CD8-positive, alpha-beta memory T cell (primary cell): ENCODE measurements at regions not wholly inside any gene's neighbourhood (a gene's known extent, or its start where the extent isn't known, plus 50 kb on each side); places are given as distances from the start of the nearest gene placed in this dataset.

Experiments
- CTCF ChIA-PET: fragments of 350-600 bp; sonication (Branson Sonifier 250); formaldehyde crosslinking; loops from one replicate; lab custom pipeline; 2021; ENCODE audit warnings: antibody characterized with exemption; lab: Charles Lee
- POLR2A ChIA-PET: fragments of 350-600 bp; sonication (Branson Sonifier 250); formaldehyde crosslinking; loops from one replicate; lab custom pipeline; 2021; ENCODE audit warnings: antibody characterized with exemption; lab: Charles Lee
- DNase-seq, 5 donors: peaks; one replicate each; pipeline versions ENCODE4 v3.0.0 to v3.0.0-alpha.2; 2020 to 2022; ENCODE audit warnings: mixed read lengths in 1 of 5
- H3K27ac ChIP-seq: one replicate; pipeline ENCODE4 v1.7.0; 2013; ENCODE audit warnings: low read depth, mild to moderate bottlenecking, low read length, moderate library complexity
- H3K27me3 ChIP-seq: 2 replicates; pipeline ENCODE4 v1.7.0; 2013; ENCODE audit warnings: low read length, mild to moderate bottlenecking; ENCODE audit not compliant: insufficient read depth, poor library complexity, severe bottlenecking
- H3K36me3 ChIP-seq: 2 replicates; pipeline ENCODE4 v1.7.0; 2013; ENCODE audit warnings: mild to moderate bottlenecking, low read length, moderate library complexity; ENCODE audit not compliant: insufficient read depth
- H3K4me1 ChIP-seq: 2 replicates; pipeline ENCODE4 v1.7.0; 2013; ENCODE audit warnings: mild to moderate bottlenecking, low read length, moderate library complexity; ENCODE audit not compliant: insufficient read depth
- H3K4me3 ChIP-seq: 2 replicates; pipeline ENCODE4 v1.7.0; 2013; ENCODE audit warnings: mild to moderate bottlenecking, low read length
- H3K9me3 ChIP-seq: 2 replicates; pipeline ENCODE4 v1.7.0; 2013; ENCODE audit warnings: mild to moderate bottlenecking, low read length
- H3K27ac Mint-ChIP-seq, 8 donors: one replicate each; pipeline ENCODE4 v1.8.0; 2020 to 2021; ENCODE audit warnings: mixed read lengths in 8 of 8, mild to moderate bottlenecking in 6 of 8, inconsistent platforms in 3 of 8, moderate library complexity in 3 of 8
- H3K27me3 Mint-ChIP-seq, 2 donors: one replicate each; pipeline ENCODE4 v1.8.0; 2020 to 2021; ENCODE audit warnings: mixed read lengths in 2 of 2, mild to moderate bottlenecking in 1 of 2, moderate library complexity in 1 of 2
- H3K36me3 Mint-ChIP-seq, 3 donors: one replicate each; pipeline ENCODE4 v1.8.0; 2020 to 2021; ENCODE audit warnings: mixed read lengths in 3 of 3, inconsistent platforms in 1 of 3, mild to moderate bottlenecking in 1 of 3
- H3K4me1 Mint-ChIP-seq, 3 donors: one replicate each; pipeline ENCODE4 v1.8.0; 2020 to 2021; ENCODE audit warnings: mixed read lengths in 3 of 3, inconsistent platforms in 1 of 3, mild to moderate bottlenecking in 1 of 3
- H3K4me3 Mint-ChIP-seq, 7 donors: one replicate each; pipeline ENCODE4 v1.8.0; 2020 to 2021; ENCODE audit warnings: mixed read lengths in 7 of 7, mild to moderate bottlenecking in 6 of 7, moderate library complexity in 4 of 7, inconsistent platforms in 2 of 7
- H3K9me3 Mint-ChIP-seq, 5 donors: one replicate each; pipeline ENCODE4 v1.8.0; 2020 to 2022; ENCODE audit warnings: mixed read lengths in 5 of 5, mild to moderate bottlenecking in 3 of 5, moderate library complexity in 2 of 5, inconsistent platforms in 1 of 5

DNA sequence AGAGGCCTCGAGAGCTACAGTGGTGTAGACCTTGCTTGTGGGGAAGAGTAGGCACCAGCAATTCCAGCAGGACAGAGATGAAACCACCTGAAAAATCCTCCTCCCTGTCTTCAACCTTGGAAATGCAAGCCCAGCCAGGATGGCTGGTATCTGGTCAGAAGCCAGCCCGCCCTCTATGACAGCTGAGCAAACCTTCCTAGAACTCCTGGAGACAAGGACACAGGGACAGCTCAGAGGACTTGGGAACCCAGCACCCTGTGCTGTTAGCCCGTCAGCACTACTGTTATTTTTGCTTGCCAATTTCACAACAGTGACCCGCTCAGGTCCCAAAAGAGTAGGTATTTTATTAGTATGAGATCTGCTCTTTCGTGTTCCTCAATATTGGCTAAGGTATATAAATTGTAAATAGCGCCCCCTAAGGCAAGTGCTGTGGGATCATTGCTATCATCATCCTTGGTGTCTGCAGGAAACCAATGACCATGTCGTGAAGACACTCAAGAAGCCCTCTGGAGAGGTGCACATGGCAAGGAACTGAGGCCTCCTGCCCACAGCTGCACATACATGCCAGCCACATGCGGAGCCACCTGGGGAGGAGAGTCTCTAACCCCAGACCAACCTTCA is 156.5 kb upstream of the CHST15 start:
- H3K4me1 Mint-ChIP-seq = no peaks in the 10 kb centered on the region
- H3K27me3 ChIP-seq = no peaks in the 10 kb centered on the region
- ChIA-PET CTCF (no interaction called here), POLR2A (no interaction called here)
- H3K27ac ChIP-seq = no peak overlapping the region
- no peaks in the 10 kb centered on the region for H3K4me1 ChIP-seq
- no peak overlapping the region for H3K4me3 Mint-ChIP-seq
- H3K9me3 Mint-ChIP-seq = no peaks in the 10 kb centered on the region
- H3K27me3 Mint-ChIP-seq = peaks cover 0 to 11% of the 10 kb centered on the region in 2 donors
- no peaks in the 10 kb centered on the region for H3K36me3 ChIP-seq
- peak in 1 of 5 donors; percentile 29 for DNase-seq
- no peaks in the 10 kb centered on the region for H3K36me3 Mint-ChIP-seq
- no peak overlapping the region for H3K4me3 ChIP-seq
- H3K27ac Mint-ChIP-seq = no peak overlapping the region
- H3K9me3 ChIP-seq = no peaks in the 10 kb centered on the region

DNA sequence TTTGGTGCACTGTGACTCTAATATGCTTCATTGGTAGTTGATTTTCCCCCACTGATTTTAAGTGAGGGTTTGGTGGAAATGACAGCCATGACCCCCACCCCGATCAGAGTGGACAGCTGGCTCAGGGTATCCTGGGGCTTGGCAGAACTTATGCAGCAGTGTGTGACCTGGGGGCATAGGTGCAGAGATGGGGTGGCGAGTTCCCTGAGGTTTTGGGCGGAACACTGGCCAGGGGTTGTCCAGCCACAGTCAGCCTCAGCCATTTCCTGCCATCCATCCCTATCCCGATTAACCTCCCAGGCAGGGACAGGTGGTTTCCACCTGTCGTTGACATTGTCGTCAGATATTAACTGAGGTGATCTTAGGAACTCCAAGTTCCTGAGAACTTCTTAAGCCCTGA is 155.8 kb upstream of the CHST15 start:
- no peak for DNase-seq
- Histone ChIP-seq H3K4me1 (no peaks in the 10 kb centered on the region), H3K27me3 (no peaks in the 10 kb centered on the region), H3K4me3 (no peak overlapping the region), H3K27ac (no peak overlapping the region), H3K9me3 (no peaks in the 10 kb centered on the region), H3K36me3 (no peaks in the 10 kb centered on the region)
- Mint-ChIP-seq H3K27ac (no peak overlapping the region), H3K4me3 (no peak overlapping the region), H3K9me3 (no peaks in the 10 kb centered on the region), H3K4me1 (no peaks in the 10 kb centered on the region), H3K27me3 (peaks cover under 1 to 11% of the 10 kb centered on the region in 2 donors), H3K36me3 (no peaks in the 10 kb centered on the region)
- ChIA-PET POLR2A (no interaction called here), CTCF (no interaction called here)

- Histone ChIP-seq H3K4me3 (no peak overlapping the region), H3K27me3 (no peaks in the 10 kb centered on the region), H3K4me1 (no peaks in the 10 kb centered on the region), H3K36me3 (no peaks in the 10 kb centered on the region), H3K9me3 (no peaks in the 10 kb centered on the region), H3K27ac (no peak overlapping the region)
- peak in 1 of 5 donors; percentile 45 for DNase-seq
- Mint-ChIP-seq H3K9me3 (no peaks in the 10 kb centered on the region), H3K4me3 (no peak overlapping the region), H3K27me3 (peaks cover 3 to 14% of the 10 kb centered on the region in 2 donors), H3K36me3 (no peaks in the 10 kb centered on the region), H3K4me1 (no peaks in the 10 kb centered on the region), H3K27ac (no peak overlapping the region)
- ChIA-PET POLR2A (no interaction called here), CTCF (no interaction called here)
Observed at GRCh38 chr10:124248056-124249045, 155.0 kb upstream of the CHST15 start.

DNA sequence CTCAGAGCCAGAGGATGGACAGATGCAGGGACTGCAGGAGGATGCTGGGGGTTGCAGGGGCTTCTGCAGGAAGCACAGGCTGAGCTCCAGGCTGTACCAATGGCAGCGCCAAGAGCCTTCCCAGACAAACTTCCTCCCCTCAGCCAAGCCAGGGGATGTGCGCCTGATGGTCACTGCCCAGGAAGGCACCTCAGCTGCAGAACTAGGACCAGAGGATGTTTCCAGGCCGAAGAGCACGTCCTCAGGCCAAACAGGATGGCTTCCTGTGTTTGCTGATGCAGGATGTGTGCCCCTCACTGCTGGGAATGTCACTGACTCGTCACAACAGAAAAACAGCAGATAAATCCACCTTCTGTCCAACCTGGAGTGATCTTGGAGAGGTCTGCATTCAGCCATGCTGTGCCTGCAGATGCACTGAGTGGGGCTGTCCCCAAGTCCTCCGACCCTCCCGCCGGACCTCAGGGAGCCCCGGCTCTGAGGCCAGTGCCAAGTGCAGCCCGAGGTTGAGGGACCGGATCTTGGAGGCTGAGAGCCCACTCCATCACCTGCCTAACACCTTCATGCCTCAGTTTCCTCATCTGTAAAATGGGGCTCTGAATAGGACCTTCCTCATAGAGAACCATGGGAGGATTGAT is 152.5 kb upstream of the CHST15 start:
- no peaks in the 10 kb centered on the region for H3K4me1 Mint-ChIP-seq
- Histone ChIP-seq H3K27ac (no peak overlapping the region), H3K4me3 (no peak overlapping the region), H3K27me3 (no peaks in the 10 kb centered on the region), H3K9me3 (no peaks in the 10 kb centered on the region), H3K36me3 (no peaks in the 10 kb centered on the region), H3K4me1 (no peaks in the 10 kb centered on the region)
- POLR2A ChIA-PET = no interaction called here
- no peaks in the 10 kb centered on the region for H3K36me3 Mint-ChIP-seq
- H3K4me3 Mint-ChIP-seq = no peak overlapping the region
- CTCF ChIA-PET = no interaction called here
- no peak for DNase-seq
- H3K27me3 Mint-ChIP-seq = peaks cover 3 to 10% of the 10 kb centered on the region in 2 donors
- H3K9me3 Mint-ChIP-seq = no peaks in the 10 kb centered on the region
- no peak overlapping the region for H3K27ac Mint-ChIP-seq

- H3K4me1 ChIP-seq = no peaks in the 10 kb centered on the region
- H3K36me3 ChIP-seq = no peaks in the 10 kb centered on the region
- H3K27ac ChIP-seq = no peak overlapping the region
- DNase-seq = no peak
- no peaks in the 10 kb centered on the region for H3K27me3 ChIP-seq
- H3K9me3 Mint-ChIP-seq = no peaks in the 10 kb centered on the region
- peaks cover 0 to 5% (median 0%) of the 10 kb centered on the region in 3 donors for H3K36me3 Mint-ChIP-seq
- H3K27me3 Mint-ChIP-seq = peaks cover 5 to 8% of the 10 kb centered on the region in 2 donors
- H3K27ac Mint-ChIP-seq = no peak overlapping the region
- ChIA-PET POLR2A (no interaction called here), CTCF (no interaction called here)
- no peak overlapping the region for H3K4me3 ChIP-seq
- no peak overlapping the region for H3K4me3 Mint-ChIP-seq
- no peaks in the 10 kb centered on the region for H3K9me3 ChIP-seq
- no peaks in the 10 kb centered on the region for H3K4me1 Mint-ChIP-seq
Observed at GRCh38 chr10:124245191-124245590, 151.8 kb upstream of the CHST15 start.

DNA sequence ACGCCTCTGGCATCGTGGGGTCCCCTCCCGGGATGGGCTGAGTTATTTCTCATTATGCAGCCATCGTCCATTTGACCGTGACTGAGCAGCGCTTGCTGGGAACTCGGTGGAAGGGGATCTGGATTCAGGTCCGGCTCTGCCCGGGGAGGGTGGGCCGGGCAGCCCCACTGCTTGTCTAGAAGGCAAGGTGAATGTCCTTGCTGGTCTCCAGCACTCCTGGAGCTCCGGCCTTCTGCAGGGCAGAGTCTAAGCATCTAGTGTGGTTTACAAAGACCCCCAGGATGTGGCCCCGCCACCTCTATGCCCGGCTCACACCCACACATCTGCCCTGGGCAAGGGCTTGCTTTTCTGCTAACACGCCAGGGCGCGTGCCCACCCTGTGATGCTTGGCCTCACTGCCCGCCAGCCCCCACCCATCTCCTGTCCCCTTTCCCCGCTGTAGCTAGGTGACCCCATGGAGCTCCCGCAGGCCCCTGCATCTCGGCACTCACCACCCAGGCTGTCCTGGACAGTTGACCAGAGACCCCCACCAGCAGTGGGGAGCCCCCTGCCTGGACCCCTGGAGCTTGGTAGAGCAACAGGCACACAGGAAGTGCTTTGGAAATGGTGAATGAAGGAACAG is 151.0 kb upstream of the CHST15 start:
- POLR2A ChIA-PET = no interaction called here
- CTCF ChIA-PET = no interaction called here
- Histone ChIP-seq H3K27me3 (no peaks in the 10 kb centered on the region), H3K9me3 (no peaks in the 10 kb centered on the region), H3K36me3 (no peaks in the 10 kb centered on the region), H3K27ac (no peak overlapping the region), H3K4me3 (no peak overlapping the region), H3K4me1 (no peaks in the 10 kb centered on the region)
- H3K36me3 Mint-ChIP-seq = peaks cover 0 to 5% (median 0%) of the 10 kb centered on the region in 3 donors
- H3K9me3 Mint-ChIP-seq = no peaks in the 10 kb centered on the region
- H3K27ac Mint-ChIP-seq = no peak overlapping the region
- H3K27me3 Mint-ChIP-seq = peaks cover 5 to 11% of the 10 kb centered on the region in 2 donors
- peak in 1 of 5 donors; percentile 8 for DNase-seq
- no peak overlapping the region for H3K4me3 Mint-ChIP-seq
- H3K4me1 Mint-ChIP-seq = no peaks in the 10 kb centered on the region

- Histone ChIP-seq H3K36me3 (no peaks in the 10 kb centered on the region), H3K9me3 (no peaks in the 10 kb centered on the region), H3K4me3 (no peak overlapping the region), H3K27ac (no peak overlapping the region), H3K27me3 (no peaks in the 10 kb centered on the region), H3K4me1 (no peaks in the 10 kb centered on the region)
- H3K27me3 Mint-ChIP-seq = peaks cover 5 to 11% of the 10 kb centered on the region in 2 donors
- no peak for DNase-seq
- CTCF ChIA-PET = no interaction called here
- POLR2A ChIA-PET = no interaction called here
- H3K4me1 Mint-ChIP-seq = no peaks in the 10 kb centered on the region
- H3K4me3 Mint-ChIP-seq = peak overlapping the region in 1 of 7 donors; percentile 61
- H3K9me3 Mint-ChIP-seq = no peaks in the 10 kb centered on the region
- H3K36me3 Mint-ChIP-seq = peaks cover 0 to 5% (median 0%) of the 10 kb centered on the region in 3 donors
- H3K27ac Mint-ChIP-seq = no peak overlapping the region
Observed at GRCh38 chr10:124243702-124244121, 150.3 kb upstream of the CHST15 start.
